DND-41 (cell line): ENCODE measurements at regions not wholly inside any gene's neighbourhood (a gene's known extent, or its start where the extent isn't known, plus 50 kb on each side); places are given as distances from the start of the nearest gene placed in this dataset.

ENCODE experiments used
- ATAC-seq: fragments of 200-7000 bp; cut with Tn5 transposase; 3 replicates; pipeline ENCODE4 v1.9.1; 2021; ENCODE audit warnings: low read depth; ENCODE audit not compliant: insufficient read depth
- DNase-seq: peaks from one replicate; pipeline ENCODE4 v3.0.0-alpha.2; 2020
- H2AFZ ChIP-seq: 2 replicates; pipeline ENCODE4 v1.6.0; 2012; ENCODE audit warnings: low read depth, low read length
- H3K27ac ChIP-seq: 2 replicates; pipeline ENCODE4 v1.5.1; 2012; ENCODE audit warnings: low read length, inconsistent platforms
- H3K27me3 ChIP-seq: fragments of 200-600 bp; sonication (generic); 2 replicates; pipeline ENCODE4 v1.6.0; 2012; ENCODE audit warnings: low read length, mild to moderate bottlenecking, inconsistent platforms; ENCODE audit not compliant: insufficient read depth, poor library complexity
- H3K36me3 ChIP-seq: 2 replicates; pipeline ENCODE4 v1.5.1; 2012; ENCODE audit warnings: low read length, inconsistent platforms; ENCODE audit not compliant: insufficient read depth
- H3K4me1 ChIP-seq: 2 replicates; pipeline ENCODE4 v1.5.1; 2012; ENCODE audit warnings: mild to moderate bottlenecking, low read length; ENCODE audit not compliant: insufficient read depth
- H3K4me2 ChIP-seq: 2 replicates; pipeline ENCODE4 v1.6.0; 2012; ENCODE audit warnings: mild to moderate bottlenecking, moderate library complexity, low read length, inconsistent platforms; ENCODE audit not compliant: insufficient read depth
- H3K4me3 ChIP-seq, 2 experiments: fragments of 200-600 bp in 1 of 2; shearing (Covaris generic) in 1 of 2; 2 replicates each; pipeline ENCODE4 v1.5.1; 2012 to 2016; ENCODE audit warnings: inconsistent platforms in 2 of 2, low read length in 2 of 2, mild to moderate bottlenecking in 2 of 2, low read depth in 1 of 2, moderate library complexity in 1 of 2
- H3K79me2 ChIP-seq: 2 replicates; pipeline ENCODE4 v1.6.0; 2012; ENCODE audit warnings: low read length, inconsistent platforms; ENCODE audit not compliant: insufficient read depth
- H3K9ac ChIP-seq: 2 replicates; pipeline ENCODE4 v1.6.0; 2012; ENCODE audit warnings: low read depth, mild to moderate bottlenecking, inconsistent platforms, low read length, moderate library complexity
- H3K9me3 ChIP-seq: 2 replicates; pipeline ENCODE4 v1.5.1; 2012; ENCODE audit warnings: low read length, moderate library complexity, mild to moderate bottlenecking, inconsistent platforms; ENCODE audit not compliant: insufficient read depth, severe bottlenecking
- H4K20me1 ChIP-seq: 2 replicates; pipeline ENCODE4 v1.6.0; 2012; ENCODE audit warnings: low read length; ENCODE audit not compliant: insufficient read depth
- EZH2 ChIP-seq: IDR thresholded peaks from 3 replicates; pipeline ENCODE4 v1.6.1; 2012; ENCODE audit warnings: borderline replicate concordance, low read depth, mild to moderate bottlenecking, moderate library complexity, low read length, inconsistent platforms; ENCODE audit not compliant: severe bottlenecking
- TF ChIP-seq, protein P1 (sequence below): IDR thresholded peaks from 2 replicates; pipeline ENCODE4 v1.5.1; 2012; ENCODE audit warnings: borderline replicate concordance, low read length, moderate library complexity, mild to moderate bottlenecking; ENCODE audit not compliant: poor library complexity, severe bottlenecking; ENCODE audit errors: extremely low read depth

DNA sequence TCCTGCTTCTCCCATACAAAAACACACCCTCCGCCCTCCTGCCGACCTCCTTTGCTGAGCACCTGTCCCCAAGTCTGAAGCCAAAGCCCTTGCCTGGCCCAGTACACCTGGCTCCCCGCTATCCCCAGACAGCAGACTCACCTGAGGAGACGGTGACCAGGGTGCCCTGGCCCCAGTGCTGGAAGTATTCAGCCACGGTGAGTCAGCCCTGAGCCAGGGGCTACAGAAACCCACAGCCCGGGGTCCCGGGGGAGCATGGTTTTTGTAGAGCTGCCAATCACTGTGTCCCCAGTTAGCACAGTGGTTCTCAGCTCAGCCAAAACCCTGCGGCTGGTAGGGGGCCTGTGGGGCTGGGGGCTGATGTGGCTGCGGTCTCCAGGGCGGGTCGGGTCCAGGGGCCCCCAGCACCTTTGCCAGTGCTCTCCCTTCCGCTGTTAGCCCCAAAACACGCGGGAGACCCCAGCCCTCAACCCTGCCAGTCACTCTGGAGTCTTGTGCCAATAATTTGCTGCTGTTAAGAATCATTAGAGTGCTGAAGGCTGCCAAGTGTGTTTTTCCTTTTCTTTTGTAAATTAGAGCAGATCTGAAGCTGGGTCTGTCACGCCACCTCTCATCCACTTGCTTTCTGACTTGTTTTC is 339.0 kb downstream of the TMEM121 start:
- Histone ChIP-seq H3K9me3 (no peaks in the 10 kb centered on the region), H4K20me1 (peaks cover 4% of the 10 kb centered on the region), H3K36me3 (no peaks in the 10 kb centered on the region), H3K79me2 (no peaks in the 10 kb centered on the region), H3K9ac (no peak overlapping the region), H3K27ac (no peak overlapping the region), H2AFZ (no peak overlapping the region), H3K4me1 (peaks cover 24% of the 10 kb centered on the region), H3K4me3 (no peak overlapping the region), H3K4me2 (no peak overlapping the region), H3K27me3 (no peaks in the 10 kb centered on the region)
- peak; percentile 34 for DNase-seq
- TF ChIP-seq, protein P1, sequence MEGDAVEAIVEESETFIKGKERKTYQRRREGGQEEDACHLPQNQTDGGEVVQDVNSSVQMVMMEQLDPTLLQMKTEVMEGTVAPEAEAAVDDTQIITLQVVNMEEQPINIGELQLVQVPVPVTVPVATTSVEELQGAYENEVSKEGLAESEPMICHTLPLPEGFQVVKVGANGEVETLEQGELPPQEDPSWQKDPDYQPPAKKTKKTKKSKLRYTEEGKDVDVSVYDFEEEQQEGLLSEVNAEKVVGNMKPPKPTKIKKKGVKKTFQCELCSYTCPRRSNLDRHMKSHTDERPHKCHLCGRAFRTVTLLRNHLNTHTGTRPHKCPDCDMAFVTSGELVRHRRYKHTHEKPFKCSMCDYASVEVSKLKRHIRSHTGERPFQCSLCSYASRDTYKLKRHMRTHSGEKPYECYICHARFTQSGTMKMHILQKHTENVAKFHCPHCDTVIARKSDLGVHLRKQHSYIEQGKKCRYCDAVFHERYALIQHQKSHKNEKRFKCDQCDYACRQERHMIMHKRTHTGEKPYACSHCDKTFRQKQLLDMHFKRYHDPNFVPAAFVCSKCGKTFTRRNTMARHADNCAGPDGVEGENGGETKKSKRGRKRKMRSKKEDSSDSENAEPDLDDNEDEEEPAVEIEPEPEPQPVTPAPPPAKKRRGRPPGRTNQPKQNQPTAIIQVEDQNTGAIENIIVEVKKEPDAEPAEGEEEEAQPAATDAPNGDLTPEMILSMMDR: no peak
- no peak for TF ChIP-seq EZH2
- peak; percentile 32; the same call in 2 of the 3 replicates for ATAC-seq

DNA sequence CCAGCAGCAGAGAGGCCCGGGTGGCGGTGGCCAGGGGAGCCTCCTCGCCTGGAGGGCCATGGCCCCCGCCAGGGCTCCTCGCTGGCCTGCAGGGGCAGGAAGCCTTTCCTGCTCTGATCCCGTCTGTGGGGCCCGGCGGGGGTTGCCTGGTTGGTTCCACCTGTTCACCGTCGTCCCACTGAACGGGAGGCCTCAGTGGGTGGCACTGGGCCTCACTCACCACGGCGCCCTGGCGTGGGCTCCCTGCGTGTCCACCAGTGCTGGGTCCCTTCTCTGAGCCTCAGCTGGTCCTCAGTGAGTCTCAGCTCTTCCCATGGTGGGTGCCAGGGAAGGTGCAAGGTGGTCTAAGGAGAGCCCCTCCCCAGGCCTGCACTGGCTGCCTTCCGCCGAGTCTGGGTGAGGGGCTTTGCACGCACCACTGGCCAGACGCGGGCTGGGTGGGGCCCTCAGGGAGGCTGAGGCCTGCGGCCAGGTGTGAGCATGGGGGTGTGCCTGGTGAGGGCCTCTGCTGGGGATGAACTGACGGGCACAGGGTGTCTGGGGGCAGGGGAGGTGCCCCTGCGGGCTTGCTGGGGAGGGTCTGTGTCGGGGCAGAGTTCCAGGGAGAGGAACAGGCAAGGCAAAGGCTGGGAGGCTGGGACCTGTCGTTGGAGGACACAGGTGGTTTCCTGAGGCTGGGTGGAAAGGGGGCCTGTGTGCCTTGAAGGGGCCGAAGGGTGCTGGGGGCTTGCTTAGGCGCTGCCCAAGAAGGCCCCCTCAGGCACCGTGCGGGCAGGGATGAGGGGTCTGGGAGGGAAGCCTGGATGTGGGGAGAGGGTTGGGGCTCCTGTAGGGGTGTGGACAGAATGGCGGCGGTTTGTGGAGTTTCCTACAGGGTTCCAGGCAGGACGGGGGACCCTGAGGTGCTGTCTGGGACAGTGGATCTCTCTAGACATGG is 339.8 kb downstream of the TMEM121 start:
- Histone ChIP-seq H3K4me1 (peaks cover 16% of the 10 kb centered on the region), H3K9ac (no peak overlapping the region), H3K27ac (no peak overlapping the region), H3K4me3 (no peak overlapping the region), H3K9me3 (no peaks in the 10 kb centered on the region), H3K79me2 (no peaks in the 10 kb centered on the region), H3K36me3 (no peaks in the 10 kb centered on the region), H4K20me1 (peaks cover 4% of the 10 kb centered on the region), H3K4me2 (no peak overlapping the region), H3K27me3 (no peaks in the 10 kb centered on the region), H2AFZ (no peak overlapping the region)
- no peak for ATAC-seq
- TF ChIP-seq, protein P1: no peak
- no peak for TF ChIP-seq EZH2
- DNase-seq: no peak

DNA sequence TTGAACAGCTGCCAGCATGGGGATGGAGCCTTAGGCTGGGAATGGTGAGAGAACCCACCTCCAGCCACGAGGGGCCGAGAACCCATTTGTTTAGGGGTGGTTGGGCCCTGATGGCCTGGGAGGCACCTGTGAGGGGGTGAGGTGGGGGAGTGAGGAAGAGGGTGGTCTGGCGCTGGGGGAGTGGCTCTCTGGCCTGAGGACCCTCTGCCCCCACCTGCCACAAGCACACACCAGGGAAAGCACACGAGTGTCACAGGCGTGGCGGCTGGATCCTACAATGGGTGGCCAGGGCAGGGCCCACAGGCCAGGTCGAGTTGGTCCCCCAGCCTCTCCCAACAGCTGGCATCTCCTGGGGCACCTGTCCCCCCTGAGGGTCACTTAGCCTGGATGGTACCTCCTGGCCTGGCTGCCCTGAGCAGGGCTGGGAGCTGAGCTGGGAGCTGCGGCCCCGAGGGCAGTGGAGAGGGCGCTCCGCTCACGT is 340.5 kb downstream of the TMEM121 start:
- peaks cover 4% of the 10 kb centered on the region for H4K20me1 ChIP-seq
- no peak overlapping the region for H3K4me2 ChIP-seq
- no peak for ATAC-seq
- H3K36me3 ChIP-seq: no peaks in the 10 kb centered on the region
- H3K4me3 ChIP-seq: no peak overlapping the region
- no peak overlapping the region for H2AFZ ChIP-seq
- TF ChIP-seq, protein P1: no peak
- TF ChIP-seq EZH2: no peak
- DNase-seq: no peak
- H3K9ac ChIP-seq: no peak overlapping the region
- no peaks in the 10 kb centered on the region for H3K79me2 ChIP-seq
- no peaks in the 10 kb centered on the region for H3K9me3 ChIP-seq
- peaks cover 9% of the 10 kb centered on the region for H3K4me1 ChIP-seq
- H3K27ac ChIP-seq: no peak overlapping the region
- no peaks in the 10 kb centered on the region for H3K27me3 ChIP-seq
